GM23338 (cell line): ENCODE measurements at regions not wholly inside any gene's neighbourhood (a gene's known extent, or its start where the extent isn't known, plus 50 kb on each side); places are given as distances from the start of the nearest gene placed in this dataset.

Experiments
- ATAC-seq: fragments of 200-7000 bp; cut with Tn5 transposase; 3 replicates; pipeline ENCODE4 v1.9.1; 2020
- DNase-seq: peaks from one replicate; pipeline ENCODE4 v3.0.0-alpha.2; 2015; ENCODE audit warnings: low spot score
- H2AFZ ChIP-seq: fragments of 200-600 bp; sonication (generic); 2 replicates; pipeline ENCODE4 v1.8.0; 2016; ENCODE audit warnings: antibody characterized with exemption, mild to moderate bottlenecking, moderate library complexity
- H3F3A ChIP-seq: fragments of 200-600 bp; sonication (generic); replicated peaks from 2 replicates; pipeline ENCODE4 v1.8.0; 2017; ENCODE audit warnings: antibody characterized with exemption, mixed run types, low read depth
- H3K27ac ChIP-seq: fragments of 200-600 bp; sonication (generic); 2 replicates; pipeline ENCODE4 v1.6.1; 2016; ENCODE audit warnings: low read depth
- H3K27me3 ChIP-seq: fragments of 200-600 bp; sonication (generic); 2 replicates; pipeline ENCODE4 v1.8.0; 2016; ENCODE audit warnings: mild to moderate bottlenecking, mixed run types, moderate library complexity; ENCODE audit not compliant: insufficient read depth
- H3K36me3 ChIP-seq: fragments of 200-600 bp; sonication (generic); 2 replicates; pipeline ENCODE4 v1.8.0; 2016; ENCODE audit warnings: mild to moderate bottlenecking; ENCODE audit not compliant: insufficient read depth
- H3K4me1 ChIP-seq: fragments of 200-600 bp; sonication (generic); 2 replicates; pipeline ENCODE4 v1.8.0; 2016; ENCODE audit warnings: mild to moderate bottlenecking, moderate library complexity; ENCODE audit not compliant: insufficient read depth
- H3K4me2 ChIP-seq: fragments of 200-600 bp; sonication (generic); 2 replicates; pipeline ENCODE4 v1.7.1; 2017; ENCODE audit warnings: mixed run types
- H3K4me3 ChIP-seq: fragments of 200-600 bp; sonication (generic); 2 replicates; pipeline ENCODE4 v1.6.1; 2016; ENCODE audit warnings: mixed run types
- H3K79me2 ChIP-seq: fragments of 200-600 bp; sonication (generic); replicated peaks from 2 replicates; pipeline ENCODE4 v1.8.0; 2017; ENCODE audit warnings: mild to moderate bottlenecking; ENCODE audit not compliant: insufficient read depth
- H3K9me2 ChIP-seq: fragments of 200-600 bp; sonication (generic); 2 replicates; pipeline ENCODE4 v1.8.0; 2017; ENCODE audit not compliant: insufficient read depth
- H4K20me1 ChIP-seq: fragments of 200-600 bp; sonication (generic); replicated peaks from 2 replicates; pipeline ENCODE4 v1.8.0; 2017; ENCODE audit warnings: mild to moderate bottlenecking; ENCODE audit not compliant: insufficient read depth
- H3K27ac Mint-ChIP-seq: 2 replicates; pipeline ENCODE4 v1.8.0; 2020; ENCODE audit warnings: inconsistent platforms, mild to moderate bottlenecking, moderate library complexity, mixed read lengths
- H3K27me3 Mint-ChIP-seq: 3 replicates; pipeline ENCODE4 v1.8.0; 2022; ENCODE audit warnings: low read depth, mild to moderate bottlenecking, moderate library complexity, mixed read lengths, inconsistent platforms; ENCODE audit not compliant: insufficient read depth, poor library complexity
- H3K36me3 Mint-ChIP-seq: 3 replicates; pipeline ENCODE4 v1.8.0; 2021; ENCODE audit warnings: low read depth, mild to moderate bottlenecking, inconsistent platforms, moderate library complexity, mixed read lengths
- H3K4me1 Mint-ChIP-seq: 3 replicates; pipeline ENCODE4 v1.8.0; 2020; ENCODE audit warnings: mild to moderate bottlenecking, inconsistent platforms, mixed read lengths
- H3K4me3 Mint-ChIP-seq: 3 replicates; pipeline ENCODE4 v1.8.0; 2021; ENCODE audit warnings: moderate library complexity, mild to moderate bottlenecking, inconsistent platforms, mixed read lengths
- H3K9me3 Mint-ChIP-seq: 3 replicates; pipeline ENCODE4 v1.8.0; 2020; ENCODE audit warnings: moderate library complexity, mild to moderate bottlenecking, inconsistent platforms, mixed read lengths
- CREB1 ChIP-seq: fragments of 250-450 bp; sonication (Bioruptor Pico); IDR thresholded peaks from 2 replicates; pipeline ENCODE4 v1.5.0; 2020; ENCODE audit warnings: low read depth, mild to moderate bottlenecking, moderate library complexity
- EZH2 ChIP-seq: fragments of 200-600 bp; sonication (generic); IDR thresholded peaks from one replicate; pipeline ENCODE4 v1.8.0; 2017; ENCODE audit warnings: antibody characterized with exemption, mild to moderate bottlenecking, low read depth; ENCODE audit not compliant: unreplicated experiment
- EZH2phosphoT487 ChIP-seq: fragments of 200-600 bp; sonication (generic); IDR thresholded peaks from one replicate; pipeline ENCODE4 v1.8.1; 2018; ENCODE audit warnings: antibody characterized with exemption; ENCODE audit not compliant: unreplicated experiment
- JUNB ChIP-seq: IDR thresholded peaks from one replicate; pipeline ENCODE4 v1.6.1; 2016; ENCODE audit warnings: antibody characterized with exemption; ENCODE audit not compliant: unreplicated experiment
- NANOG ChIP-seq: IDR thresholded peaks from 2 replicates; pipeline ENCODE4 v1.6.1; 2016; ENCODE audit warnings: antibody characterized with exemption, borderline replicate concordance
- POLR2AphosphoS5 ChIP-seq: IDR thresholded peaks from 2 replicates; pipeline ENCODE4 v1.6.1; 2016; ENCODE audit warnings: antibody characterized with exemption, low read depth
- STAT1 ChIP-seq: IDR thresholded peaks from one replicate; pipeline ENCODE4 v1.6.1; 2016; ENCODE audit warnings: antibody characterized with exemption; ENCODE audit not compliant: unreplicated experiment
- ZNF114 ChIP-seq: fragments of 250-450 bp; sonication (Bioruptor Pico); IDR thresholded peaks from 2 replicates; pipeline ENCODE4 v1.5.0; 2020; ENCODE audit warnings: mild to moderate bottlenecking, moderate library complexity
- ZNF331 ChIP-seq: fragments of 250-450 bp; sonication (Bioruptor Pico); IDR thresholded peaks from 2 replicates; pipeline ENCODE4 v1.5.0; 2020; ENCODE audit warnings: low read depth, mild to moderate bottlenecking, moderate library complexity
- TF ChIP-seq, protein P1 (sequence below), 2 experiments: fragments of 200-600 bp in 1 of 2; sonication (generic) in 1 of 2; conservative IDR thresholded peaks; 2 replicates each; pipeline versions ENCODE4 v1.5.1 to v1.6.1; 2016 to 2017; ENCODE audit warnings: antibody characterized with exemption in 2 of 2, low read depth in 2 of 2, mild to moderate bottlenecking in 2 of 2, moderate library complexity in 1 of 2
- TF ChIP-seq, protein P2 (sequence below): IDR thresholded peaks from 2 replicates; pipeline ENCODE4 v1.6.1; 2016; ENCODE audit warnings: antibody characterized with exemption
- TF ChIP-seq, protein P3 (sequence below): IDR thresholded peaks from one replicate; pipeline ENCODE4 v1.6.1; 2018; ENCODE audit warnings: antibody characterized with exemption; ENCODE audit not compliant: unreplicated experiment
- TF ChIP-seq, protein P4 (sequence below): fragments of 250-450 bp; sonication (Bioruptor Pico); IDR thresholded peaks from 2 replicates; pipeline ENCODE4 v1.5.0; 2020; ENCODE audit warnings: mild to moderate bottlenecking, moderate library complexity

DNA sequence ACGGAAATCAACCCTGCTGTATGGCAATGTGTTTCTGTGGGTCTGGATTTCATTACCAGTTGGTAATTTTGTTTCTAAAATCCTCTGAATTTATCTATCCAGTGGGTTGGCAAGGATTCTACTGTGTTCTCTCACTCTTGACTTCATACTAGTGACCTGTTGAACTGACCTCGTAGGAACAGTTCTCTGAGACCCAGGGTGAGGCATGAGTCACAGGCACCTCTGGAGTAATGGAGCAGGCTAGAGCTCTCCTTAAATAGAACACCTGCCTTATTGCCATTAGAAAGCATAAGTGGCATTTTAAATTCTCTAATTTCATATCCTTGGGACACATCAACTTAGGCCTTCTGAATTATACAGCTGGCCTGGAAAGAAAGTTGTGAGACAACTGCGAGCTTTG, 258.3 kb upstream of the NAV3 start:
- Histone ChIP-seq H3K9me2 (no peaks in the 10 kb centered on the region), H3K4me3 (no peak overlapping the region), H3F3A (no peaks in the 10 kb centered on the region), H2AFZ (0 out of 2 replicates have a peak overlapping the region, but pooled peaks have one; percentile 12), H3K36me3 (no peaks in the 10 kb centered on the region), H3K4me2 (no peak overlapping the region), H3K27ac (no peak overlapping the region), H3K27me3 (no peaks in the 10 kb centered on the region), H3K4me1 (no peaks in the 10 kb centered on the region), H4K20me1 (no peaks in the 10 kb centered on the region), H3K79me2 (no peaks in the 10 kb centered on the region)
- no peak overlapping the region for H3K27ac Mint-ChIP-seq
- no peak overlapping the region for H3K4me3 Mint-ChIP-seq
- H3K27me3 Mint-ChIP-seq = no peaks in the 10 kb centered on the region
- no peak for ATAC-seq
- H3K9me3 Mint-ChIP-seq = no peaks in the 10 kb centered on the region
- TF ChIP-seq, protein P1, sequence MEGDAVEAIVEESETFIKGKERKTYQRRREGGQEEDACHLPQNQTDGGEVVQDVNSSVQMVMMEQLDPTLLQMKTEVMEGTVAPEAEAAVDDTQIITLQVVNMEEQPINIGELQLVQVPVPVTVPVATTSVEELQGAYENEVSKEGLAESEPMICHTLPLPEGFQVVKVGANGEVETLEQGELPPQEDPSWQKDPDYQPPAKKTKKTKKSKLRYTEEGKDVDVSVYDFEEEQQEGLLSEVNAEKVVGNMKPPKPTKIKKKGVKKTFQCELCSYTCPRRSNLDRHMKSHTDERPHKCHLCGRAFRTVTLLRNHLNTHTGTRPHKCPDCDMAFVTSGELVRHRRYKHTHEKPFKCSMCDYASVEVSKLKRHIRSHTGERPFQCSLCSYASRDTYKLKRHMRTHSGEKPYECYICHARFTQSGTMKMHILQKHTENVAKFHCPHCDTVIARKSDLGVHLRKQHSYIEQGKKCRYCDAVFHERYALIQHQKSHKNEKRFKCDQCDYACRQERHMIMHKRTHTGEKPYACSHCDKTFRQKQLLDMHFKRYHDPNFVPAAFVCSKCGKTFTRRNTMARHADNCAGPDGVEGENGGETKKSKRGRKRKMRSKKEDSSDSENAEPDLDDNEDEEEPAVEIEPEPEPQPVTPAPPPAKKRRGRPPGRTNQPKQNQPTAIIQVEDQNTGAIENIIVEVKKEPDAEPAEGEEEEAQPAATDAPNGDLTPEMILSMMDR (conservative IDR thresholded peaks at IDR 0.05; ENCODE audit: low read depth in 2 of 2) = no peak
- TF ChIP-seq POLR2AphosphoS5 (no peak), JUNB (no peak), ZNF114 (no peak), NANOG (no peak), ZNF331 (CRISPR knock-in tag) (no peak), STAT1 (no peak), CREB1 (CRISPR knock-in tag) (no peak), EZH2 (no peak), EZH2phosphoT487 (no peak)
- TF ChIP-seq, protein P2, sequence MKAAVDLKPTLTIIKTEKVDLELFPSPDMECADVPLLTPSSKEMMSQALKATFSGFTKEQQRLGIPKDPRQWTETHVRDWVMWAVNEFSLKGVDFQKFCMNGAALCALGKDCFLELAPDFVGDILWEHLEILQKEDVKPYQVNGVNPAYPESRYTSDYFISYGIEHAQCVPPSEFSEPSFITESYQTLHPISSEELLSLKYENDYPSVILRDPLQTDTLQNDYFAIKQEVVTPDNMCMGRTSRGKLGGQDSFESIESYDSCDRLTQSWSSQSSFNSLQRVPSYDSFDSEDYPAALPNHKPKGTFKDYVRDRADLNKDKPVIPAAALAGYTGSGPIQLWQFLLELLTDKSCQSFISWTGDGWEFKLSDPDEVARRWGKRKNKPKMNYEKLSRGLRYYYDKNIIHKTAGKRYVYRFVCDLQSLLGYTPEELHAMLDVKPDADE = no peak
- TF ChIP-seq, protein P3, sequence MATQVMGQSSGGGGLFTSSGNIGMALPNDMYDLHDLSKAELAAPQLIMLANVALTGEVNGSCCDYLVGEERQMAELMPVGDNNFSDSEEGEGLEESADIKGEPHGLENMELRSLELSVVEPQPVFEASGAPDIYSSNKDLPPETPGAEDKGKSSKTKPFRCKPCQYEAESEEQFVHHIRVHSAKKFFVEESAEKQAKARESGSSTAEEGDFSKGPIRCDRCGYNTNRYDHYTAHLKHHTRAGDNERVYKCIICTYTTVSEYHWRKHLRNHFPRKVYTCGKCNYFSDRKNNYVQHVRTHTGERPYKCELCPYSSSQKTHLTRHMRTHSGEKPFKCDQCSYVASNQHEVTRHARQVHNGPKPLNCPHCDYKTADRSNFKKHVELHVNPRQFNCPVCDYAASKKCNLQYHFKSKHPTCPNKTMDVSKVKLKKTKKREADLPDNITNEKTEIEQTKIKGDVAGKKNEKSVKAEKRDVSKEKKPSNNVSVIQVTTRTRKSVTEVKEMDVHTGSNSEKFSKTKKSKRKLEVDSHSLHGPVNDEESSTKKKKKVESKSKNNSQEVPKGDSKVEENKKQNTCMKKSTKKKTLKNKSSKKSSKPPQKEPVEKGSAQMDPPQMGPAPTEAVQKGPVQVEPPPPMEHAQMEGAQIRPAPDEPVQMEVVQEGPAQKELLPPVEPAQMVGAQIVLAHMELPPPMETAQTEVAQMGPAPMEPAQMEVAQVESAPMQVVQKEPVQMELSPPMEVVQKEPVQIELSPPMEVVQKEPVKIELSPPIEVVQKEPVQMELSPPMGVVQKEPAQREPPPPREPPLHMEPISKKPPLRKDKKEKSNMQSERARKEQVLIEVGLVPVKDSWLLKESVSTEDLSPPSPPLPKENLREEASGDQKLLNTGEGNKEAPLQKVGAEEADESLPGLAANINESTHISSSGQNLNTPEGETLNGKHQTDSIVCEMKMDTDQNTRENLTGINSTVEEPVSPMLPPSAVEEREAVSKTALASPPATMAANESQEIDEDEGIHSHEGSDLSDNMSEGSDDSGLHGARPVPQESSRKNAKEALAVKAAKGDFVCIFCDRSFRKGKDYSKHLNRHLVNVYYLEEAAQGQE = no peak
- TF ChIP-seq, protein P4, sequence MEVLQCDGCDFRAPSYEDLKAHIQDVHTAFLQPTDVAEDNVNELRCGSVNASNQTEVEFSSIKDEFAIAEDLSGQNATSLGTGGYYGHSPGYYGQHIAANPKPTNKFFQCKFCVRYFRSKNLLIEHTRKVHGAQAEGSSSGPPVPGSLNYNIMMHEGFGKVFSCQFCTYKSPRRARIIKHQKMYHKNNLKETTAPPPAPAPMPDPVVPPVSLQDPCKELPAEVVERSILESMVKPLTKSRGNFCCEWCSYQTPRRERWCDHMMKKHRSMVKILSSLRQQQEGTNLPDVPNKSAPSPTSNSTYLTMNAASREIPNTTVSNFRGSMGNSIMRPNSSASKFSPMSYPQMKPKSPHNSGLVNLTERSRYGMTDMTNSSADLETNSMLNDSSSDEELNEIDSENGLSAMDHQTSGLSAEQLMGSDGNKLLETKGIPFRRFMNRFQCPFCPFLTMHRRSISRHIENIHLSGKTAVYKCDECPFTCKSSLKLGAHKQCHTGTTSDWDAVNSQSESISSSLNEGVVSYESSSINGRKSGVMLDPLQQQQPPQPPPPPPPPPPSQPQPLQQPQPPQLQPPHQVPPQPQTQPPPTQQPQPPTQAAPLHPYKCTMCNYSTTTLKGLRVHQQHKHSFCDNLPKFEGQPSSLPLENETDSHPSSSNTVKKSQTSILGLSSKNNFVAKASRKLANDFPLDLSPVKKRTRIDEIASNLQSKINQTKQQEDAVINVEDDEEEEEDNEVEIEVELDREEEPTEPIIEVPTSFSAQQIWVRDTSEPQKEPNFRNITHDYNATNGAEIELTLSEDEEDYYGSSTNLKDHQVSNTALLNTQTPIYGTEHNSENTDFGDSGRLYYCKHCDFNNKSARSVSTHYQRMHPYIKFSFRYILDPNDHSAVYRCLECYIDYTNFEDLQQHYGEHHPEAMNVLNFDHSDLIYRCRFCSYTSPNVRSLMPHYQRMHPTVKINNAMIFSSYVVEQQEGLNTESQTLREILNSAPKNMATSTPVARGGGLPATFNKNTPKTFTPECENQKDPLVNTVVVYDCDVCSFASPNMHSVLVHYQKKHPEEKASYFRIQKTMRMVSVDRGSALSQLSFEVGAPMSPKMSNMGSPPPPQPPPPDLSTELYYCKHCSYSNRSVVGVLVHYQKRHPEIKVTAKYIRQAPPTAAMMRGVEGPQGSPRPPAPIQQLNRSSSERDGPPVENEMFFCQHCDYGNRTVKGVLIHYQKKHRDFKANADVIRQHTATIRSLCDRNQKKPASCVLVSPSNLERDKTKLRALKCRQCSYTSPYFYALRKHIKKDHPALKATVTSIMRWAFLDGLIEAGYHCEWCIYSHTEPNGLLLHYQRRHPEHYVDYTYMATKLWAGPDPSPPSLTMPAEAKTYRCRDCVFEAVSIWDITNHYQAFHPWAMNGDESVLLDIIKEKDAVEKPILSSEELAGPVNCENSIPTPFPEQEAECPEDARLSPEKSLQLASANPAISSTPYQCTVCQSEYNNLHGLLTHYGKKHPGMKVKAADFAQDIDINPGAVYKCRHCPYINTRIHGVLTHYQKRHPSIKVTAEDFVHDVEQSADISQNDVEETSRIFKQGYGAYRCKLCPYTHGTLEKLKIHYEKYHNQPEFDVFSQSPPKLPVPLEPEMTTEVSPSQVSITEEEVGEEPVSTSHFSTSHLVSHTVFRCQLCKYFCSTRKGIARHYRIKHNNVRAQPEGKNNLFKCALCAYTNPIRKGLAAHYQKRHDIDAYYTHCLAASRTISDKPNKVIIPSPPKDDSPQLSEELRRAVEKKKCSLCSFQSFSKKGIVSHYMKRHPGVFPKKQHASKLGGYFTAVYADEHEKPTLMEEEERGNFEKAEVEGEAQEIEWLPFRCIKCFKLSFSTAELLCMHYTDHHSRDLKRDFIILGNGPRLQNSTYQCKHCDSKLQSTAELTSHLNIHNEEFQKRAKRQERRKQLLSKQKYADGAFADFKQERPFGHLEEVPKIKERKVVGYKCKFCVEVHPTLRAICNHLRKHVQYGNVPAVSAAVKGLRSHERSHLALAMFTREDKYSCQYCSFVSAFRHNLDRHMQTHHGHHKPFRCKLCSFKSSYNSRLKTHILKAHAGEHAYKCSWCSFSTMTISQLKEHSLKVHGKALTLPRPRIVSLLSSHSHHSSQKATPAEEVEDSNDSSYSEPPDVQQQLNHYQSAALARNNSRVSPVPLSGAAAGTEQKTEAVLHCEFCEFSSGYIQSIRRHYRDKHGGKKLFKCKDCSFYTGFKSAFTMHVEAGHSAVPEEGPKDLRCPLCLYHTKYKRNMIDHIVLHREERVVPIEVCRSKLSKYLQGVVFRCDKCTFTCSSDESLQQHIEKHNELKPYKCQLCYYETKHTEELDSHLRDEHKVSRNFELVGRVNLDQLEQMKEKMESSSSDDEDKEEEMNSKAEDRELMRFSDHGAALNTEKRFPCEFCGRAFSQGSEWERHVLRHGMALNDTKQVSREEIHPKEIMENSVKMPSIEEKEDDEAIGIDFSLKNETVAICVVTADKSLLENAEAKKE = no peak
- H3K4me1 Mint-ChIP-seq = no peaks in the 10 kb centered on the region
- no peaks in the 10 kb centered on the region for H3K36me3 Mint-ChIP-seq
- no peak for DNase-seq
